D341Med (cell line): ENCODE measurements at regions not wholly inside any gene's neighbourhood (a gene's known extent, or its start where the extent isn't known, plus 50 kb on each side); places are given as distances from the start of the nearest gene placed in this dataset.

Experiments used
- DNase-seq: peaks from one replicate; pipeline ENCODE4 v3.0.0; 2012; ENCODE audit warnings: low spot score

DNA sequence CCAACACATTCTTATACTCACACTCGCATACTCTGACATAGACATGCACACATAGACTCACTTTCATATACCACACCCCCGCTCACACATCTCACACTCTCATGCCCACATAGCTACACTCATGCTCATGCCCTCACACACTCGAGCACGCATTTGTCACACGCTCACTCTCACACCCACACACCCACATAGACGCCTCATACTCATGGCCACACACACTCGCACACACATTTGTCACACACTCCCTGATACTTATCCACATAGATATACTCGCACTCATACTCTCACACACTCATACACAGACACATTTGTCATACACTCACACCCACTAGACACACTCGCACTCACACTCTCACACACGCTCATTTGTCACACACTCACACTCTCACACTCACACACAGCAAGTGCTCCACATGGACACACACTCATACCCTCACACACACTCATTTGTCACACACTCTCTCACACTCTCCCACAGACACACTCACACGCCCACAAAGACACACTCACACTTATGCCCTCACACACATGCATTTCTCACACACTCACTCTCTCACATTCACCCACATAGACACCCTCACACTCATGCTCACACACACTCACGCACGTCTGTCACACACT lies 50.9 kb downstream of the TNP1 start:
- DNase-seq, result no peak

GRCh38 chr2:216807857-216808272 lies 52.0 kb downstream of the TNP1 start:
- no peak for DNase-seq

- no peak for DNase-seq
Observed at GRCh38 chr2:216804357-216805350, 55.2 kb downstream of the TNP1 start.

GRCh38 chr2:216803791-216804190 lies 56.1 kb downstream of the TNP1 start:
- no peak for DNase-seq

- no peak for DNase-seq
Observed at GRCh38 chr2:216802516-216803215, 57.2 kb downstream of the TNP1 start.

DNA sequence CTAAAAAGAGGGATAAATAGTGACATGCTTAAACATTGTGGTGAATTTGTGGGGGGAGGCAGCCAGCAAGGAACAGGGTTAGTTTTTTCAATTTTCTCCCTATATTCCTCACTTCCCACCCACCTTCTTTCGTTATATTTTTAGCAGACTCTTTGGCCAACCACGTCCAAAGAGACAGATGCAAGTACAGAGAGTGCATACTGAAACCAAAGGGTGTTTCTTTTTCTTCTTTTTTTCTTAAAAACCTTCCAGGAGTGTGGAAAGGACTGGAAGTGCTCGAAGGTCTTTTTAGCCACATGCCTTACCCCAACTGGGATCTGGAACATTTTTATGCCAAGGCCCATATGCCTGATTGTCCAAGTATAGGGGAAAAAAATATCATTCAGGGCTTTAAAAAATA lies 59.0 kb downstream of the TNP1 start:
- DNase-seq, result no peak

GRCh38 chr2:216799873-216800431 lies 59.9 kb downstream of the TNP1 start:
- no peak for DNase-seq

- no peak for DNase-seq
Observed at GRCh38 chr2:216796115-216796840, 63.6 kb downstream of the TNP1 start.

- DNase-seq, result no peak
Observed at GRCh38 chr2:216793386-216793785, 66.5 kb downstream of the TNP1 start.

GRCh38 chr2:216792222-216793021 lies 67.4 kb downstream of the TNP1 start:
- DNase-seq, result no peak

DNA sequence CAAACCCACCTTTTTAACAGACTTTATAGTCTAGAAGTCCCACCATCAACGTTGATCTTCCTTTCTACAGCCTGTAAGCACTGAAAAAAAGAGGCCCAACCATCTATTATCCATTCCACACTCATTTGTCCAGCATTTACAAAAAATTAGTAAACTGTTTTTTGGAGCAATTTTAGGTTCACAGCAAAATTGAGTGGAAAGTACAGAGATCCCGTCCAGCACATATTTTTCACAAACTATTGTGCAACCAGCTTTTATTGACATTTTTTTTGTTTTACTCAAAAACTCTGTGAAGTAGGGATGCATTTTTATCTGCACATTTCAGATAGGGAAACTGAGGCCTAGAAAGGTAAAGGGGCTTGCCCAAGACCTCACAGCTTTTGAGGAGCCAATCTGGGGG lies 68.6 kb downstream of the TNP1 start:
- no peak for DNase-seq

- DNase-seq, result no peak
Observed at GRCh38 chr2:216789081-216789480, 70.8 kb downstream of the TNP1 start.

GRCh38 chr2:216787851-216788540 lies 71.9 kb downstream of the TNP1 start:
- no peak for DNase-seq

DNA sequence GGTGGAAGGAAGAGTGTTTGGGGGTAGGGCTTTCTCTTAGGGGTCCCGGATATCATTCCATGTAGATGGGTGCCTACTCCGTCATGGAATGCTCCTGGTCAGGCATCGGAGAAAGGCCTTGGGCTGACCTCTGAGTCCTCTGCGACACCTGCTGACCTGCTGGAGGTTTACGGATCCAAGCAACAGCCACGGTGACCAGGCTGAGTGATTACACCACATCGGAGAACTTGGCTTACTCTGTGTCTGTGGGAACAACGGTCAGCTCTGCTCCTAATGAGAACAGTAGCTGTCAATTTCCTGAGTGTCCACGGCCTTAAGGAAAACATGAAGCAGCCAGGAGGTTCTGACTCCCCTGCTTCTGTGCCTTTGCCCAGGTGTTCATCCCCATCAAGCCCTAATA lies 73.2 kb downstream of the TNP1 start:
- no peak for DNase-seq

- DNase-seq, result no peak
Observed at GRCh38 chr2:216784456-216784855, 75.4 kb downstream of the TNP1 start.

GRCh38 chr2:216781709-216782108 lies 78.2 kb downstream of the TNP1 start:
- no peak for DNase-seq

- DNase-seq, result no peak
Observed at GRCh38 chr2:216780843-216781242, 79.0 kb downstream of the TNP1 start.

DNA sequence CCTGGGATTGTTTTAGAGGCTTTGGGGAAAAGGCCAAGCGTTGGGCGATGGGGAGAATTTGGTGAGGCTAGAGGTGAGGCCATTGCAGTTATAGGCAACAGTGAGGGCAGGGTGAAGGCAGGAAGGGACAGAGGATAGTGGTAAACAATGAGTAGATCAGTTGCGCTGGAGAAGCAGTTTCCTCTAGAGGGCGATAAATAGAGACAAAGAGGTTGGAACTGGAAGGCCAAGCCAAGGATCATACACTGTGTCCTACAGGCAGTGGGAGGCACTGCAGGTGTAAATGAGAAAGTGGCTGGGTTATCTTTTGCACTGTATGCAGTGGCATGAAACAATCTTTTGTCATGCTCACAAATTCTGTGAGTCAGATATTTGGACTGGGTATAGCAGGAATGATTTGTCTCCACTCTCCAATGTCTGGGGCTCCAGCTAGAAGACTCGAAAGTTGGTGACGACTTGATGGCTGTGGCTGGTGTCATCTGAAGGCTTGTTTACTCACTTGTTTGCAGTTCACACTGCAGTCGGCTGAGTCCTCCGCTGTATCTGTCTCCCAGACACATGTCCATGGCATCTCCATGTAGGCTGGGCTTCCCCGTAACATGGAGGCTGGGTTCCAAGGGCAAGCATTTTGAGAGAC lies 82.1 kb downstream of the TNP1 start:
- peak; percentile 47 for DNase-seq

GRCh38 chr2:216776066-216776850 lies 80.9 kb upstream of the IGFBP5 start:
- DNase-seq, result no peak
